Cardiac muscle cell (in vitro differentiated cells and primary cell): ENCODE measurements at regions not wholly inside any gene's neighbourhood (a gene's known extent, or its start where the extent isn't known, plus 50 kb on each side); places are given as distances from the start of the nearest gene placed in this dataset.

Source experiments
- DNase-seq, 2 donors: peaks; one replicate each; pipeline versions ENCODE4 v3.0.0 to v3.0.0-alpha.2; 2010 to 2017; ENCODE audit warnings: low read depth in 1 of 2, low spot score in 1 of 2
- H3K27ac ChIP-seq: fragments of 200-600 bp; sonication (generic); 2 replicates; pipeline ENCODE4 v1.5.1; 2016
- H3K27me3 ChIP-seq: fragments of 200-600 bp; sonication (generic); 2 replicates; pipeline ENCODE4 v1.6.0; 2016; ENCODE audit warnings: control low read depth
- H3K36me3 ChIP-seq: fragments of 200-600 bp; sonication (generic); 2 replicates; pipeline ENCODE4 v1.5.1; 2016; ENCODE audit warnings: control low read depth
- H3K4me1 ChIP-seq: fragments of 200-600 bp; sonication (generic); 2 replicates; pipeline ENCODE4 v1.8.1; 2017; ENCODE audit warnings: low read depth, mild to moderate bottlenecking, mixed run types
- H3K4me3 ChIP-seq: fragments of 200-600 bp; sonication (generic); 2 replicates; pipeline ENCODE4 v1.5.1; 2016; ENCODE audit warnings: mild to moderate bottlenecking
- H3K9me3 ChIP-seq: fragments of 200-600 bp; sonication (generic); 2 replicates; pipeline ENCODE4 v1.5.1; 2017; ENCODE audit warnings: low read depth, mild to moderate bottlenecking, control low read depth
- CTCF ChIP-seq: IDR thresholded peaks from 2 replicates; pipeline ENCODE4 v1.5.1; 2012; ENCODE audit warnings: low read depth, mild to moderate bottlenecking, low read length

- no peak for TF ChIP-seq CTCF
- Histone ChIP-seq H3K36me3 (no peaks in the 10 kb centered on the region), H3K4me3 (no peak overlapping the region), H3K9me3 (no peaks in the 10 kb centered on the region), H3K27me3 (no peaks in the 10 kb centered on the region), H3K4me1 (peaks cover 29% of the 10 kb centered on the region), H3K27ac (no peak overlapping the region)
- no peak for DNase-seq
These were observed 113.6 kb downstream of the CCER1 start for GRCh38 chr12:90841336-90841735.

GRCh38 chr12:90839346-90839745, 115.6 kb downstream of the CCER1 start:
- no peaks in the 10 kb centered on the region for H3K9me3 ChIP-seq
- peak in 1 of 2 donors; percentile 45 for DNase-seq
- H3K4me1 ChIP-seq, result peaks cover 49% of the 10 kb centered on the region
- no peak overlapping the region for H3K4me3 ChIP-seq
- no peak overlapping the region for H3K27ac ChIP-seq
- H3K27me3 ChIP-seq, result no peaks in the 10 kb centered on the region
- no peak for TF ChIP-seq CTCF
- H3K36me3 ChIP-seq, result no peaks in the 10 kb centered on the region

GRCh38 chr12:90836689-90837088, 118.3 kb downstream of the CCER1 start:
- no peak overlapping the region for H3K4me3 ChIP-seq
- peak; percentile 79 to 92 for DNase-seq
- no peaks in the 10 kb centered on the region for H3K36me3 ChIP-seq
- H3K27me3 ChIP-seq, result no peaks in the 10 kb centered on the region
- peaks cover 56% of the 10 kb centered on the region for H3K4me1 ChIP-seq
- no peaks in the 10 kb centered on the region for H3K9me3 ChIP-seq
- TF ChIP-seq CTCF, result no peak
- peak overlapping the region; percentile 70 for H3K27ac ChIP-seq

- no peaks in the 10 kb centered on the region for H3K27me3 ChIP-seq
These were observed 121.7 kb downstream of the CCER1 start for GRCh38 chr12:90833228-90833627.

GRCh38 chr12:90832427-90832826, 122.5 kb downstream of the CCER1 start:
- TF ChIP-seq CTCF, result no peak
- no peak overlapping the region for H3K27ac ChIP-seq
- H3K36me3 ChIP-seq, result no peaks in the 10 kb centered on the region
- DNase-seq, result no peak
- no peak overlapping the region for H3K4me3 ChIP-seq
- no peaks in the 10 kb centered on the region for H3K27me3 ChIP-seq
- no peaks in the 10 kb centered on the region for H3K9me3 ChIP-seq
- peaks cover 46% of the 10 kb centered on the region for H3K4me1 ChIP-seq

More at GRCh38 chr12:90833228-90833627, 121.7 kb downstream of the CCER1 start:
- Histone ChIP-seq H3K27ac (peak overlapping the region; percentile 27), H3K36me3 (no peaks in the 10 kb centered on the region), H3K4me1 (peaks cover 48% of the 10 kb centered on the region), H3K9me3 (no peaks in the 10 kb centered on the region), H3K4me3 (no peak overlapping the region)
- no peak for TF ChIP-seq CTCF
- peak in 1 of 2 donors; percentile 10 for DNase-seq

GRCh38 chr12:90831712-90832111, 123.3 kb downstream of the CCER1 start:
- H3K4me3 ChIP-seq, result no peak overlapping the region
- no peaks in the 10 kb centered on the region for H3K36me3 ChIP-seq
- peaks cover 40% of the 10 kb centered on the region for H3K4me1 ChIP-seq
- H3K9me3 ChIP-seq, result no peaks in the 10 kb centered on the region
- no peak overlapping the region for H3K27ac ChIP-seq
- no peak for TF ChIP-seq CTCF
- no peaks in the 10 kb centered on the region for H3K27me3 ChIP-seq
- no peak for DNase-seq
